A549 (cell line): ENCODE measurements at regions not wholly inside any gene's neighbourhood (a gene's known extent, or its start where the extent isn't known, plus 50 kb on each side); places are given as distances from the start of the nearest gene placed in this dataset.

Experiments used
- CEBPB ChIP-seq, 2 experiments: fragments of >200 bp in 1 of 2; sonication (Bioruptor Twin) in 1 of 2; formaldehyde crosslinking in 1 of 2; IDR thresholded peaks; 2 replicates each; pipeline ENCODE4 v1.6.1; 2012 to 2016
- CTCF ChIP-seq: fragments of >200 bp; sonication (Bioruptor Twin); formaldehyde crosslinking; IDR thresholded peaks from 3 replicates; pipeline ENCODE4 v1.5.1; 2016
- FOSL2 ChIP-seq, 2 experiments: fragments of 450-650 bp in 1 of 2; fragments of >200 bp in 1 of 2; sonication (Bioruptor Twin) in 1 of 2; formaldehyde crosslinking; IDR thresholded peaks; 2 replicates each; pipeline versions ENCODE4 v1.5.0 to v1.6.1; 2016 to 2020; ENCODE audit warnings: mild to moderate bottlenecking in 1 of 2, moderate library complexity in 1 of 2
- POLR2AphosphoS2 ChIP-seq: conservative IDR thresholded peaks from 2 replicates; pipeline ENCODE4 v1.6.1; 2012; ENCODE audit warnings: low read length, improper control_type of control experiment, inconsistent platforms
- REST ChIP-seq: fragments of 200-600 bp; sonication (generic); IDR thresholded peaks from 2 replicates; pipeline ENCODE4 v1.6.1; 2016; ENCODE audit warnings: antibody characterized with exemption, mild to moderate bottlenecking, moderate library complexity

GRCh38 chr11:110852921-110853490 is 140.8 kb upstream of the ARHGAP20 start:
- TF ChIP-seq CEBPB (IDR thresholded peaks at IDR 0.05) (no peak), CTCF (no peak), POLR2AphosphoS2 (no peak), REST (no peak), FOSL2 (IDR thresholded peaks at IDR 0.05) (no peak), FOSL2 (CRISPR knock-in tag; IDR thresholded peaks at IDR 0.05) (no peak)
